GM21576 (cell line): ENCODE measurements at regions not wholly inside any gene's neighbourhood (a gene's known extent, or its start where the extent isn't known, plus 50 kb on each side); places are given as distances from the start of the nearest gene placed in this dataset.

Experiments
- ATAC-seq: cut with Tn5 transposase; IDR thresholded peaks from one replicate; pipeline ENCODE4 v1.9.1; 2021; ENCODE audit warnings: mild to moderate bottlenecking, moderate library complexity; ENCODE audit not compliant: unreplicated experiment

GRCh38 chr3:106018102-106018501 lies 149.3 kb upstream of the CBLB start:
- no peak for ATAC-seq

DNA sequence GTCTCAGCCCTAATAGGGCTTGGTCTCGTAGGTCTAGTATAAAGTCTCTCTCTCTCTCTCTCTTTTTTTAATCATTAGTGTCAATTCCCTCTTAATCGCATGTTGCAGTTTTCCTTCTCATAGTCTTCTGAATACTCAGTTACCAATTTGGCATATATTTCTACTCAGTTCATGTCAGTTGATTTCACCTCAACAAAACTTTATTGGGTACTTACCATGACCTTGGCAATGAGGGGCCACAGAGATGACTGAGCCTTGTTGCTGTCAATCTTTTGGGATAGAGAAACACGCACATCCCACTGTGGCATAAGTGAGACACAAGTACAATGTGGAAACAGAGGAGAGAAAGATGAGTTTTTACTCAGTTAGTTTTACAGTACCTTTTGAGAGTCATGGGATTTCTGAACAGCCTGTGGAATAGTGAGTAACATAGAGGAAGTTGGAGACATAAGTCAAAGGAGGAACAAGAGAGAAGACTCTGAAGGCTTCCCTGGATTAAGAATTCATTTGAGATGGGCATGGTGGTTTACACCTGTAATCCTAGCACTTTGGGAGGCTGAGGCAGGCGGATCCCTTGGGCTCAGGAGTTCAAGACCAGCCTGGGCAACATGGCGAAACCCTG lies 150.2 kb upstream of the CBLB start:
- no peak for ATAC-seq

DNA sequence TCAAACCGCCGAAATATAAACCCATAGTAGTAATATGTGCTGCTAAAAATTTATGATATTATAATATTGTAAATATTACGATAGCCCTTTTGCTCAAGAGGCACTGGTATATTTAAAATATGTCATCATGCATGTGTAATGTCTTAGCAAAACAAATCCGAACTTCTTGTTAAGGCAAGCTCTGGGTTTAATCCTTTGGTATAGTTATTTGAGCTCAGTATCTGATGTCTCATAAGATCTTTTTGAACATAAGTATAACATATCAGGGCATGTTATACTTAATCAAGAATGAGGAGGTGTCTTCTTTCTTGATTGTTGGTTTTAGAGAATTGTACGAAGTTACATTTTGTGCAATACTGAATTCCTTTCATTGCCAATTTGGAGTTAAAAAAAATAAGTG lies 154.1 kb upstream of the CBLB start:
- no peak for ATAC-seq

DNA sequence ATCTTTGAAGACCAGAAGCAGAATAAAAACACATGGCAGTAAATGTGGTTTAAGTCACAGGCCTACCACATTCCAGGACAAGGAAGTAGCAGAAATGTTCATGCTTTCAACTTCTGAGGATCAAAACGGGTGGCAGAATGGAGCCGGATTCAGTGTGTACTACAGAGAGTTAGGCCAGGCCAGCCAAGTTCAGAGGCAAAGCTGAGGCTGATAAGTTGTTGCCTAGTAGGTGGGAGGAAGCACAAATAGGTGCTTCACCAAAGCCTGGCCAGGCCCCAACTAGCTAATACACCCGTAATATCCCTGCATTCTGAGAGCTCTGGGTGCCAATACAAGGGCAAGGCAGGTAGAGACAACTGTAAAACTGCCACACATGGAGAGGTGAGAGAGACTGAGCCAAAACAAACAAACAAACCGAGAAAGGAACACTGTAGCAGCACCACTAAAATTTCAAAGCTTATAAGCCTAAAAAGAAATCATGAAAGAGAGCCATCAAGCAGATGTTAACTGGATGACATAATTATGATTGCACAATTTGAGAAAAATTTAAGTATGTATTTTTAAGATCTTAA lies 156.4 kb upstream of the CBLB start:
- ATAC-seq = no peak

- no peak for ATAC-seq
These were observed 161.3 kb upstream of the CBLB start for GRCh38 chr3:106029954-106030626.

DNA sequence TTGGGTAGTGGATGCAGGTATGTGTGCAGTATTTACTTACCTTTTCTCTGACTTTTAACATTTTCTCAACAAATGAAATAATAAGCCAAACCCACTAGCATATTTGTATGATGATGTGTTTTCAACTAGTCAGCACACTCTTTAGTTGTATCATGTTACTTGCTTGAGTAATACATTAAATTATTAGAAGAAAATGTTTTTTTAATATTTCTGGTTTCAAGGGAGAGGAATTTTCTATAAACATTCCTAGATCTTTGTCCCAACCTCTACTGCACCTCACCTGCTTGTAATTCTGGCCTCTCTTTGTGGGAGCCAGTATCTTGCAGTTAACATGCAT lies 161.8 kb upstream of the CBLB start:
- ATAC-seq = no peak

GRCh38 chr3:106032479-106032878 lies 163.7 kb upstream of the CBLB start:
- ATAC-seq = no peak

- ATAC-seq = no peak
These were observed 164.8 kb upstream of the CBLB start for GRCh38 chr3:106033654-106034053.

DNA sequence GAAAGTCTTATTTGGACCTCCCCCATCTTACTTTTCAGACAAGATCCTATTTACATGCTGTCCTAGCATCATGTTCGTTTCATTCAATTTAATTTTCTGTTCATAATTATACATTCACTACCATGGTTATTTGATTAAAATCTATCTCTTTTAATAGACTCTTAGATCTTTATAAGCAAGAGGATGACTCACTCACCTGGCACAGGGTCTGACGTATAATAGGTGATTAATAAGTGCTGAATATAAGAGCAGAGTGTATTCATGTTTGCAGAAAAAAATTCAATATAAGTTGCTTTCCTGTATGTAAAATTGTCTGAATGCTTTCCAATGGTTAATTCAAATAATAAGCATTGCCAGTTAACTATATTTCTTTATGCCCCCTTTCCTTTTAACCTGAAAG lies 165.5 kb upstream of the CBLB start:
- no peak for ATAC-seq

GRCh38 chr3:106035619-106036018 lies 166.8 kb upstream of the CBLB start:
- no peak for ATAC-seq

- no peak for ATAC-seq
These were observed 167.9 kb upstream of the CBLB start for GRCh38 chr3:106036696-106037095.

- ATAC-seq = no peak
These were observed 178.4 kb upstream of the CBLB start for GRCh38 chr3:106047221-106047620.

- ATAC-seq = no peak
These were observed 180.2 kb upstream of the CBLB start for GRCh38 chr3:106048946-106049481.

GRCh38 chr3:106049821-106050220 lies 181.0 kb upstream of the CBLB start:
- no peak for ATAC-seq

DNA sequence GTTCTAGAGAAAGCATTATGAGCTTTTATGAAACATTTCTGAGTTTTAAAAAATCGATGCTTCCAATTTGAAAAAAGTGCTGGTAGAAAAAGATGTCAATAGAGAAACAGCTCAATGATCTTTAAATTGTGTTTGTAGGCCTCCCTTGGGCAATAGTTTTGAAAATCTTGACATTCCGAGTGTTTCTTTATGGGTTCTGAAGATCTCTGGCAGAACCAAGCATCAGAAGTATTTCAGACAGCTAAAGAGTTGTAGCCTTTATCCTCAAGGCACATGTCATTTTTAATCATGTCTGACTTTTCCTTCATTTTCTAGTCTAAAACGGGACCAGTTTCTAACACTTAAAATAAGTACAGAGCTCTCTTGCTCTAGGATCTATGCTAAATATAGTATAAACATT lies 188.1 kb upstream of the CBLB start:
- no peak for ATAC-seq

DNA sequence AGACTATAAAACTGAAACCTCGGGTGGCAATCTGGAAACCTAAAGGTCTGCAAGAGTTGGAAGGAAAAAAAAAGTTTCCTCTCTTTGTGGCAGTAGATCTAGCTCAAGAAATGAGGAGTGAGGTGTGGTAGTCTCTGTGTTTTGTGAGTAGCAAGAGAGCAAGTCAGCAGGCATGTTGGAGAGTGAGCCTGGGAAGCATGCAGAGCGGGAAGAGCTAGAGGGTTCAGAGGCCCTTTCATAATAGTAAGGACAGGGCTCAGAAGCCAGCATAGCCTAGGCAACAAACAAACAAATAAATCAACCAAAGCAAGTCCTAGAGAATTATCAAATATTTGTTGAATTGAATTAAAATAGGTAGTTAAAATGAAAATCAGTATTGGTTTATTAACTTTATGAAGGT lies 189.7 kb upstream of the CBLB start:
- no peak for ATAC-seq

DNA sequence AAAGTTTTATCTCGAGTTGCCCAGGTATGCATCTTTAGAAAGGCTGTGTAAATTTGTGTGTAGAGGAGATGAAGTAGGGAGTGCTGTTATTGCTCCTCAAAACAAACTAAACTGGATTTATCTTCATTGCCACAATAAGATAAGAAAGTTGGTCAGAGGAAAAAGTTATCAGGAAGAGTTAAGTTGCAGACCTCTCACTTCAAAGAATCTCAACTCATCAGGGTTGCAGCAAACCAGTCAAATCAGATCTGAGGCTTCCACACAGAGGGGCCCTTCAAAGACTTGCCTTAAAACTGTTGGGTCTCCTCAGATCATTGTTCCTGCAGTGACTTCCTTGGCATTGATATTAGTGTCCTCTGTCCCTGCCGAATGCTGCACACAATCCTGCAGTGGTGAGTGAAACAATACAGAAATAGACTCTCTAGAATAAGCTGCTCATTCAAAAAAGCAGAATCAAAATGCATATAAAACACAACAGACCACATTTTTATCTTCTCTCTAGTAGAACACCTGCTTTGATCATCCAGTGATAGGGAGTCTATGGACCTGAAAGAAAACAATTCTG lies 191.2 kb upstream of the CBLB start:
- no peak for ATAC-seq

DNA sequence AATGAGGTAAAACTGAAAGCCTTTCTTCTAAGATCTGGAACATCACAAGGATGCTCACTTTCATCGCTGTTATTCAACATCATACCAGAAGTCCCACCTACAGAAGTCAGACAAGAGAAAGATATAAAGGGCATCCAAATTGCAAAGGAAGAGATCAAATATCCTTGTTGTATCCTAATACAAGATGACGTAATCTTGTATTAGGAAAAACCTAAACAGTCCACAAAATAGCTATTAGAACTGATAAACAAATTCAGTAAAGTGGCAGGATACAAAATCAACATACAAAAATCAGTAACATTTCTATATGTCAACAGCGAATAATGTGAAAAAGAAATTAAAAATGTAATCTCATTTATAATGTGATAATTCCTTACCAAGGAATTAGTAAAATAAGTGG lies 195.1 kb upstream of the CBLB start:
- no peak for ATAC-seq

DNA sequence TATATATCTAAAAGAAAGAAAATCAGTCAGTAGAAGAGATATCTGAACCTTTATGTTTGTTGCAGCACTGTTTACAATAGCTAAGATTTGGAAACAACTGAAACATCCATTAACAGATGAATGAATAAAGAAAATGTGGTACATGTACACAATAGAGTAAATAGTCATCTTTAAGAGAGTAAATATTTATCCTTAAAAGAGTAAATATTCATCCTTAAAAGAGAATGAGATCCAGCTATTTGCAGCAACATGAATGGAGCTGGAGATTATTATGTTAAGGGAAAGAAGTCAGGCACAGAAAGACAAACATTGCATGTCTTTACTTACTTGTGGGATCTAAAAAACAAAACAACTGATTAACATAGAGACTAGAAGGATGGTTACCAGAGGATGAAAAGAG lies 197.0 kb upstream of the CBLB start:
- no peak for ATAC-seq

DNA sequence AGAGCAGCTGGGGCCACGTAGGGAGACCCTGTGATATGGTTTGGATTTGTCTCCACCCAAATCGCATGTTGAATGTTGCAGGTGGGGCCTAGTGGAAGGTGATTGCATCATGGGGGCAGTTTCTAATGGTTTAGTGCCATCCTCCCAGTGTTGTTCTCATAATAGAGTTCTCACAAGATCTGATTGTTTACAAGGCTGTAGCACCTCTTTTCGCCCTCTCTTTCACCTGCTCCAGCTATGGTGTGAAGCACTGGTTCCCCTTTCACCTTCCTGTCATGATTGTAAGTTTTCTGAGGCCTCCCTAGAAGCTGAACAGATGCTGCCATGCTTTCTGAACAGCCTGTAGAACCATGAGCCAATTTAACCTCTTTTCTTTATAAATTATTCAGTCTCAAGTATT lies 198.9 kb upstream of the CBLB start:
- ATAC-seq = peak; percentile 83

DNA sequence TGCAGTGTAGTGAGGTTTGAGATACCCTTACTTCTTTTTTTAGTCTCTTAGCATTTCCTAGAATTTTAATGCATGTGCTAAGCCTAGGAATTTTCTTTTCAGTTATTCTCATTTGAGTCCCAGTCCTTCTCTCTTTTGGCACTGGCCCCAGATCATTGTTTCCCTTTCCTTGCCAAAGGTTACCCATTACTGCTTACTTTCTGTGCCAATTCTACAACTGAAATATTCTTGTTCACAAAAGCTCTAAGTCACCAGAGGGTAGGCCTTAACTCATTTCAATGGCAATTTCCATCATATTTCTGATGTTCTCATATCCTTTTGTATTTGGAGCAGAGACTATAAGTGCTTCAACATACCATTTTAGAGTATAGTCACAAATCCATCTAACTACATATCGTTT lies 199.6 kb upstream of the CBLB start:
- ATAC-seq = no peak

GRCh38 chr3:106068795-106069194 lies 200.0 kb upstream of the CBLB start:
- ATAC-seq = peak; percentile 51
